NCI-H2196 treated with DMSO at 0.1 percent for 48 hours (cell line): ENCODE measurements at regions not wholly inside any gene's neighbourhood (a gene's known extent, or its start where the extent isn't known, plus 50 kb on each side); places are given as distances from the start of the nearest gene placed in this dataset.
A peak's percentile ranks its signal among the peaks of the same experiment; 100 is the strongest.
"Not testable (repeated sequence)": the region's sequence is repeated elsewhere in the genome, so short reads cannot be mapped to it uniquely, and the experiment has no call there.

Experiments used
- DNase-seq: peaks from one replicate; lab custom pipeline; 2025; ENCODE audit not compliant: unreplicated experiment; lab: John Stamatoyannopoulos, UW

GRCh38 chr10:125605167-125605566, 77.8 kb downstream of the TEX36 start:
- no peak for DNase-seq

DNA sequence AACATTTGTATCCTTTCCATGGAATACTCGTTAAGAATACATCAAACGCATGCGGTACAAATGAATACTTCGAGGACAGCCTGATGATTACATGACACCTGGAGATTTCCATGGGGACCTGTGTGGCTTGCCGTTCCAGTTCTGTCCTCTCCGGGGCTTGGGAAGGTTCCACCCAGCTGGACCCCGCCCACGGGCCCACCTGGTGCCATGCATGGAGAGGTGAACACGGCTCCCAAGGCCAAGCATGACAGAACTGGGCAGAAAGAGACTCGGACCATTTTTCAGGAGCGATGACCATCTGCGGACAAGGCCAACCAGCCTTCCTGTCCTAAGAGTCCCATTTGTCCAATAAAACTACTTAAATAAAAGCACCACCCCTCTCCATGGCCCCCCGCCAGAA, 80.1 kb downstream of the TEX36 start:
- DNase-seq: no peak

DNA sequence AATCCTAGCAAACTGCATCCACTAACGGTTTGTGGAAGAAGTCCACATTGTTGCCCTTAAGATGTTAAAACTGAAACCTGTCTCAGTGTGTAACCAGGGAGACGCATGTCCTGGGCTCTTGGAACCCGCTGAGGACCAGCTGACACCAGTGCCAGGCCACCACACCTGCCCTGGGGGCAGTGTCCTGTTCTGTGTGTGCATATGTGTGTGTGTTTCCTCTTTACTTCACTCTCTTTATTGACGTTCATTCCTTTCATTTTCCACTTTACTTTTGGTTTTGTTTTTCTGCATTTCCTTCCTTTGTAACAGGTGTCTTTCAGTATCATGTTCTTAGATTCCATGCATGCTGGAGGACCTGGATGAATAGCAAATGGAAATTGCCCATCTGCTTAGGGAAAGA, 83.8 kb downstream of the TEX36 start:
- DNase-seq: peak; percentile 1

DNA sequence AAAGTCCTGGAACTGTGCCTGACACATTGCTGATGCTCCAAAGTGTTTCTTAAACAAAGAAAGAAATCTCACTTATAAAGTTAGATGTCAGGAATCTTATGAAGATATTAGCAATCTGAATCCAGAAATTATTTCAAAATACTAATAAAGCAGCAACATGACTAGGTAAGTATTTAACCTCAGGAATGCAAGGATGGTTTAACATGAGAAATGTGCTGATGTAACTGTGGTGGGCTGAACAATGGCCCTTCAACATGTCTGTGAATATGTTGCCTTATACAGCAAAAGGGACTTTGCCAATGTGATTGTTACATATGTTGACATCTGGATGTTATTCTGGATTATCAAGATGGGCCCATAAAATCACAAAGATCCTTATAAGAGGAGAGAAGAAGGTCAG, 87.1 kb downstream of the TEX36 start:
- DNase-seq: no peak

DNA sequence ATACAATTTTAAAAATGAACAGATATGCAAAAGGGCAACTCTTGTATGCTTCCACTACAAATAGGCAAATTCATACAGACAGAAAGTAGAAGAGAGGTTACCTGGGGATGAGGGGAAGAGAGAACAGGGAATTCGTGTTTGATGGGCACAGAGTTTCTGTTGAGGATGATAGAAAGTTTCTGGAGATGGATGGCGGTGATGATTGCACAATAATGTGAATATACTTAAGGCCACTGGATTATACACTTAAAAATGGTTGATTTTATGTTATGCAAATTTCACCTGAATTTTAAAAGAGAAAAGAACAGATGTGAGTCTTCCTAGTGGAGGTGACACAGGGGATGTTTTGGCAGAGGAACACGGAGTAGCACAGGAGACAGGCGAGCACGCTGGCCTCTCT, 89.3 kb downstream of the TEX36 start:
- no peak for DNase-seq

- DNase-seq: no peak
These were observed 90.1 kb downstream of the TEX36 start for GRCh38 chr10:125592897-125593296.

DNA sequence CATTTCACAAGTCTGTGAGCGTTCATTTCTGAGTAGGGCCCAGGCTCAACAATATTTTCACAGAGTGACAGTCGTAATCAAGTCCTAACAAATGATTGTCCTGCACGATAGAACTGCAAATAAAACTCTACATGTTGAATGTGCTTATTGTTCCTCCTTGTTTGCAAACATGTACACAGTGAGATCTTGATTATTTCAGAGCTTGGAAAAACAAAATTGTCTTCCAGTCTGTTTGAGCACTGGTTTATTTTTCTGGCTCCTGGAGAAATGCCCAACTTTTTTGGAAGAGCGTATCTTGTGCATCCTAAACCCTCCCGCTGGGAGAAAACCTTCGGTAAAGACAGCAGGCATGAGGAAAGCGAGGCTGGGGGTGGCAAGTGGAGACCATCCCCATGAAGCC, 91.1 kb downstream of the TEX36 start:
- no peak for DNase-seq

GRCh38 chr10:125588738-125589137, 94.2 kb downstream of the TEX36 start:
- not testable (repeated sequence) for DNase-seq

DNA sequence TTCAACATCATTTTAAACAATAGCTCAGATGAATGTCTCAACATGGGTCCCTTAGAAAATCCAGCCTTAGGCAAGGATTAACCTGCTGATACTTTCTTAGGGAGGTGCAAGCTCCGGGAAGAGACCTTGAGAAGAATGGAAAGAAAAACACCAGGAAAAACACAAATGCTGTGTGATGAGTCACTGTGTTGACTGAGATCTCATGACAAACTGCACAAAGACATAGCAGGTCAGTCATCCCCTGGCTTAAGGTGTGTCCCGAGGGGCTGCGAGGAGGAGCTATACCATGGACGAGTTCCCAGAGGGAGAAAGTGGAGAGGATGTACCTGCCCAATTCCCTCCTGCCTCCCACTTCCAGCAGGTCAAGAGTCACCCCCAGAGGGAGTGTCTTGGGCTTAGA, 98.0 kb downstream of the TEX36 start:
- DNase-seq: no peak

DNA sequence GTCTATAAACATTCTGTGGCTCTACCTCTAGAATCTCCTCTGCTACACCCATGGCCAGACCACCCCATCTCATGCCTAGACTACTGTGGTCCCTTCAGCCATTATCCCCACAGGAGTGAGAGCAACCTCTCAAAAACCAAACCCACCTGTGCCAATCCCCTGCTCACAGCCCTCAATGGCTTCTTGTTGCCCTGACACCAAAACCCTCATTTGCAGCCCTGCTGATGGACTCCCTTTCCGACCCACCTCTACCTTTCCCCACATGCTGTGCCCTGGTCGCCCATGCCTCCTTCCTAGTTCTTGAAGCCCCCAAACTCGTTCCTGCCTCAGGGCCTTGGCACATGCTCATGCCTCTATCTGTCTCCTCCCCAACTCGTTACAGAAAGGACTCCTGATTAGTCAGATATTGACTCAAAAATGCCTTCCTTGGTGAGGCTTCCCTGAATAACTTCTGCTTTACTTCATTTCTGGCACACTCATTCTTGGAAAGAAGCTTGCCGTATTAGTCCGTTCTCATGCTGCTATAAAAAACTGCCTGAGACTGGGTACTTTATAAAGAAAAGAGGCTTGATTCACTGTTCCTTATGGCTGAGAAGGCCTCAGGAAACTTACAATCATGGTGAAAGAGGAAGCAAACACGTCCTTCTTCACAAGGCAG, 104.2 kb downstream of the TEX36 start:
- DNase-seq: no peak

GRCh38 chr10:125575843-125576242, 107.1 kb downstream of the TEX36 start:
- no peak for DNase-seq

GRCh38 chr10:125568156-125568555, 114.8 kb downstream of the TEX36 start:
- no peak for DNase-seq

GRCh38 chr10:125567529-125567928, 115.4 kb downstream of the TEX36 start:
- no peak for DNase-seq

- DNase-seq: no peak
These were observed 117.9 kb downstream of the TEX36 start for GRCh38 chr10:125565046-125565445.

- no peak for DNase-seq
These were observed 118.4 kb downstream of the TEX36 start for GRCh38 chr10:125564570-125564969.

GRCh38 chr10:125562737-125563136, 120.2 kb downstream of the TEX36 start:
- DNase-seq: no peak

- no peak for DNase-seq
These were observed 122.0 kb downstream of the TEX36 start for GRCh38 chr10:125560947-125561346.

GRCh38 chr10:125559210-125559609, 123.8 kb downstream of the TEX36 start:
- no peak for DNase-seq

DNA sequence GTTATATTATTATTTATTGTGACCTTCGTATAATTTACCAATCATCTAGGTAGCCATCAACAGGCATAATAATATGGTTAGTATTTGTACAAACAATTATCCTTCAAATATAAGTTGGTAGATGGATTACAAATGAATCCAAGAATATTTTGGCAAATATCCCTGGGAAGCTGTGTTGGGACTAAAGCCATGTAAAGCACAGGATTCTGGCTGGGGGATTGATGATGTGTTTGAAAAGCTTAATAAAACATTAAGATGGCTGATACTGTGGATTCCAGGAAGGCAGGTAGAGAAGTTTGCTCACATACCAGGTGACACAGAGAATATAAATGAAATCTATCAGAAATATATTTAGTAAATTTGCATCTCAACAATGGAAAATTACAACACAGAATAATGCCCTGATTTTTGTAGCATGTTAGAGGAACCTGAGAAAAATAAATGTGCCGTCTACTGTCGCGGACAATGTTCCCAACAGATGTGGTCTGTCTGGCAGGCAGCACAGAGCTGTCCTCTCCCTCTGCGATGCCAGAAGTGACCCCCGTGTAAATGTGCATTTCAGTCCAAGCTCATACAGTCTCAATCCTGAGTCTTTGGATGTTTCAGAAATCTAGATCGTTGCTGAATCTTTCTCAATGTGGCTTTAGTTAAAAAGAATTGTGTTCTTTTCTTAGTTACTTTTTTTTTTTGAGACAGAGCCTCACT, 125.0 kb downstream of the TEX36 start:
- DNase-seq: no peak

DNA sequence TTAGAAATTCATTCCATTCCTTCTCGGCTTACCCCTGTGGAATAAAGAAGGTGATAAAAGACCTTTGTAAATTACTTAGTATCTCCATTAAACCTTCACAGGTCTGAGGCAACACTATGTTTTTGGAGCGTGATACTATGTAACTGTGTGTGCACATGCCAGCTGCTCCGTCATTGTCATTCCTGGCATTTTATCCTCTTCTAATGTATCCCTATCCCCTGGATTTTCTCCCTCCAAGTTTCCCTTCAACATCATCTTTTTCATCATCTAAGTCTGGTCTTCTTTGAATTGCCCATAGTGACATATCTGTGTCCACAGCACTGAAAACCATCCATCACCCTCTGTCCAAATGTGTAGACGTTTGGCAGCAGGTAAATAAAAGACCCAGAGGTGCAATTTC, 125.7 kb downstream of the TEX36 start:
- DNase-seq: no peak

DNA sequence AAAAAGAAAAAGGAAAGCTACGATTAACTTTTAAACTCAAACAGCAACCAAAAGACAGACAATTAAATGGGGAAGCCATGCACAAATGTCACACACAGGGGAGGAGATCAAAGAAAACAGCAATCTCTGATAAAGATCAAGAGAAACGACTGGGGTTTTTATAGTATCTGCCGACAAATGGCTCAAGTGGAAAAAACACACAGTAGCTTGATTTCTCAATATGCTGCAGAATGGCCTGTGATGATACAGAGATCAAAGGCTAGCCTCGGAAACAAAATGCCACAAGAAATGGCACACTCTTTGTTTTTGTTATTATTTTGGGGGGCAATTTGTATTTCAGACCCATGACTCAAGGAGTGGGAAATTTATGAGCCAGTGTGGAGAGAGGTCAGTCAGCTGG, 126.1 kb downstream of the TEX36 start:
- no peak for DNase-seq

GRCh38 chr10:125555743-125556142, 127.2 kb downstream of the TEX36 start:
- no peak for DNase-seq

- DNase-seq: no peak
These were observed 127.7 kb downstream of the TEX36 start for GRCh38 chr10:125555267-125555666.
